H1 (cell line): ENCODE measurements at regions not wholly inside any gene's neighbourhood (a gene's known extent, or its start where the extent isn't known, plus 50 kb on each side); places are given as distances from the start of the nearest gene placed in this dataset.

Experiments used
- BACH1 ChIP-seq: IDR thresholded peaks from 2 replicates; pipeline ENCODE4 v1.6.1; 2012; ENCODE audit warnings: low read length, improper control_type of control experiment
- BCL11A ChIP-seq, 2 experiments: IDR thresholded peaks; one replicate each; pipeline ENCODE4 v1.6.1; 2011; ENCODE audit warnings: low read depth in 2 of 2, low read length in 2 of 2, mild to moderate bottlenecking in 2 of 2
- CBX5 ChIP-seq: fragments of 300-800, 300-1000 bp; sonication (generic); IDR thresholded peaks from 2 replicates; pipeline ENCODE4 v1.7.1; 2016; ENCODE audit warnings: antibody characterized with exemption, low read length, low read depth
- JUN ChIP-seq: IDR thresholded peaks from 2 replicates; pipeline ENCODE4 v1.6.1; 2011; ENCODE audit warnings: low read depth, mild to moderate bottlenecking, improper control_type of control experiment, low read length
- RFX5 ChIP-seq: IDR thresholded peaks from 2 replicates; pipeline ENCODE4 v1.6.1; 2011; ENCODE audit warnings: low read depth, low read length, improper control_type of control experiment, borderline replicate concordance
- SP2 ChIP-seq: IDR thresholded peaks from 2 replicates; pipeline ENCODE4 v1.6.1; 2012; ENCODE audit warnings: mild to moderate bottlenecking, low read length, inconsistent platforms
- TF ChIP-seq, protein P1 (sequence below): fragments of 300-600 bp; sonication (generic); IDR thresholded peaks from 2 replicates; pipeline ENCODE4 v1.7.1; 2012; ENCODE audit warnings: low read length, moderate library complexity, mild to moderate bottlenecking, inconsistent platforms; ENCODE audit not compliant: insufficient replicate concordance

DNA sequence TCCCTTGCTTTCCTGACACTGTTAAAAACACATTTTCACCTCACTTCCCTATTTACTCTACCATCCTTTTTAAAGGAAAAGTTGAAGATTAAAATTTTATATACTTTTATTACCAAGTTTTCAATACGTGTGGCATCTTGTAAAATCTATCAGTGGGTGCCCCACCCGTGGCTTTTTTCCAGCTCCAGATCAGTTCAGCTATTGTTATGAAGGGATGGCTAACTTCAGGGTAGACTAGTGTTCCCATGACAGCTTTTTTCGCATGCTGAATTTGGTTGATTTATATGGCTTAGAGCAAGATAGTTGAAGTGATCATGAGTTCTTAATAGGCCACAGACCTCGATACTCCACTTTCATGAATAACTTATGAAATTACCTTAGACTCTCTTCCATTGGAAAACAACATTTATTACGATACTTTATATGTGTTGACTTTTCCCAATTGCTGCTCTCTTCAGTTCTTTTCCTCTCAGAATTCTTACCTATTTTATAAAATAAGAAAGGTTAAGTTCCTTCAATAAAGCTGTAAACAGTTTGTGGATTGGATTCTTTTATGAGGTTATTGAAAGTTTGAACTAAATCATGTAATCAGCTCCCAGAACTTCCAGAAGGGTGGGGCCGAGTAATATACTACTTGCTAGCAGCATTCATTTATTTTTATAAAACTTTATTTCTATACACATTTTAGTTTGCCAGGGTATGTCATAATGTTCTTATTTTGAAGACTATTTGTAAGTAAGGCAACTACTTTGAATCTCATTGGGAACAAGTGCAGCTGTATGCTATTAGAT lies 680.9 kb downstream of the SATB2 start (continued):
- TF ChIP-seq, protein P1, sequence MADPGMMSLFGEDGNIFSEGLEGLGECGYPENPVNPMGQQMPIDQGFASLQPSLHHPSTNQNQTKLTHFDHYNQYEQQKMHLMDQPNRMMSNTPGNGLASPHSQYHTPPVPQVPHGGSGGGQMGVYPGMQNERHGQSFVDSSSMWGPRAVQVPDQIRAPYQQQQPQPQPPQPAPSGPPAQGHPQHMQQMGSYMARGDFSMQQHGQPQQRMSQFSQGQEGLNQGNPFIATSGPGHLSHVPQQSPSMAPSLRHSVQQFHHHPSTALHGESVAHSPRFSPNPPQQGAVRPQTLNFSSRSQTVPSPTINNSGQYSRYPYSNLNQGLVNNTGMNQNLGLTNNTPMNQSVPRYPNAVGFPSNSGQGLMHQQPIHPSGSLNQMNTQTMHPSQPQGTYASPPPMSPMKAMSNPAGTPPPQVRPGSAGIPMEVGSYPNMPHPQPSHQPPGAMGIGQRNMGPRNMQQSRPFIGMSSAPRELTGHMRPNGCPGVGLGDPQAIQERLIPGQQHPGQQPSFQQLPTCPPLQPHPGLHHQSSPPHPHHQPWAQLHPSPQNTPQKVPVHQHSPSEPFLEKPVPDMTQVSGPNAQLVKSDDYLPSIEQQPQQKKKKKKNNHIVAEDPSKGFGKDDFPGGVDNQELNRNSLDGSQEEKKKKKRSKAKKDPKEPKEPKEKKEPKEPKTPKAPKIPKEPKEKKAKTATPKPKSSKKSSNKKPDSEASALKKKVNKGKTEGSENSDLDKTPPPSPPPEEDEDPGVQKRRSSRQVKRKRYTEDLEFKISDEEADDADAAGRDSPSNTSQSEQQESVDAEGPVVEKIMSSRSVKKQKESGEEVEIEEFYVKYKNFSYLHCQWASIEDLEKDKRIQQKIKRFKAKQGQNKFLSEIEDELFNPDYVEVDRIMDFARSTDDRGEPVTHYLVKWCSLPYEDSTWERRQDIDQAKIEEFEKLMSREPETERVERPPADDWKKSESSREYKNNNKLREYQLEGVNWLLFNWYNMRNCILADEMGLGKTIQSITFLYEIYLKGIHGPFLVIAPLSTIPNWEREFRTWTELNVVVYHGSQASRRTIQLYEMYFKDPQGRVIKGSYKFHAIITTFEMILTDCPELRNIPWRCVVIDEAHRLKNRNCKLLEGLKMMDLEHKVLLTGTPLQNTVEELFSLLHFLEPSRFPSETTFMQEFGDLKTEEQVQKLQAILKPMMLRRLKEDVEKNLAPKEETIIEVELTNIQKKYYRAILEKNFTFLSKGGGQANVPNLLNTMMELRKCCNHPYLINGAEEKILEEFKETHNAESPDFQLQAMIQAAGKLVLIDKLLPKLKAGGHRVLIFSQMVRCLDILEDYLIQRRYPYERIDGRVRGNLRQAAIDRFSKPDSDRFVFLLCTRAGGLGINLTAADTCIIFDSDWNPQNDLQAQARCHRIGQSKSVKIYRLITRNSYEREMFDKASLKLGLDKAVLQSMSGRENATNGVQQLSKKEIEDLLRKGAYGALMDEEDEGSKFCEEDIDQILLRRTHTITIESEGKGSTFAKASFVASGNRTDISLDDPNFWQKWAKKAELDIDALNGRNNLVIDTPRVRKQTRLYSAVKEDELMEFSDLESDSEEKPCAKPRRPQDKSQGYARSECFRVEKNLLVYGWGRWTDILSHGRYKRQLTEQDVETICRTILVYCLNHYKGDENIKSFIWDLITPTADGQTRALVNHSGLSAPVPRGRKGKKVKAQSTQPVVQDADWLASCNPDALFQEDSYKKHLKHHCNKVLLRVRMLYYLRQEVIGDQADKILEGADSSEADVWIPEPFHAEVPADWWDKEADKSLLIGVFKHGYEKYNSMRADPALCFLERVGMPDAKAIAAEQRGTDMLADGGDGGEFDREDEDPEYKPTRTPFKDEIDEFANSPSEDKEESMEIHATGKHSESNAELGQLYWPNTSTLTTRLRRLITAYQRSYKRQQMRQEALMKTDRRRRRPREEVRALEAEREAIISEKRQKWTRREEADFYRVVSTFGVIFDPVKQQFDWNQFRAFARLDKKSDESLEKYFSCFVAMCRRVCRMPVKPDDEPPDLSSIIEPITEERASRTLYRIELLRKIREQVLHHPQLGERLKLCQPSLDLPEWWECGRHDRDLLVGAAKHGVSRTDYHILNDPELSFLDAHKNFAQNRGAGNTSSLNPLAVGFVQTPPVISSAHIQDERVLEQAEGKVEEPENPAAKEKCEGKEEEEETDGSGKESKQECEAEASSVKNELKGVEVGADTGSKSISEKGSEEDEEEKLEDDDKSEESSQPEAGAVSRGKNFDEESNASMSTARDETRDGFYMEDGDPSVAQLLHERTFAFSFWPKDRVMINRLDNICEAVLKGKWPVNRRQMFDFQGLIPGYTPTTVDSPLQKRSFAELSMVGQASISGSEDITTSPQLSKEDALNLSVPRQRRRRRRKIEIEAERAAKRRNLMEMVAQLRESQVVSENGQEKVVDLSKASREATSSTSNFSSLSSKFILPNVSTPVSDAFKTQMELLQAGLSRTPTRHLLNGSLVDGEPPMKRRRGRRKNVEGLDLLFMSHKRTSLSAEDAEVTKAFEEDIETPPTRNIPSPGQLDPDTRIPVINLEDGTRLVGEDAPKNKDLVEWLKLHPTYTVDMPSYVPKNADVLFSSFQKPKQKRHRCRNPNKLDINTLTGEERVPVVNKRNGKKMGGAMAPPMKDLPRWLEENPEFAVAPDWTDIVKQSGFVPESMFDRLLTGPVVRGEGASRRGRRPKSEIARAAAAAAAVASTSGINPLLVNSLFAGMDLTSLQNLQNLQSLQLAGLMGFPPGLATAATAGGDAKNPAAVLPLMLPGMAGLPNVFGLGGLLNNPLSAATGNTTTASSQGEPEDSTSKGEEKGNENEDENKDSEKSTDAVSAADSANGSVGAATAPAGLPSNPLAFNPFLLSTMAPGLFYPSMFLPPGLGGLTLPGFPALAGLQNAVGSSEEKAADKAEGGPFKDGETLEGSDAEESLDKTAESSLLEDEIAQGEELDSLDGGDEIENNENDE, result no peak
- TF ChIP-seq CBX5 (no peak), RFX5 (no peak), BCL11A (IDR thresholded peaks at IDR 0.05; ENCODE audit: low read depth in 2 of 2, low read length in 2 of 2) (no peak), SP2 (no peak), JUN (no peak), BACH1 (no peak)
